BLaER1 treated with 17β-estradiol and CSF1 and Interleukin-3, amounts not matched to agents 10 nM and 100 nM (cell line): ENCODE measurements at regions not wholly inside any gene's neighbourhood (a gene's known extent, or its start where the extent isn't known, plus 50 kb on each side); places are given as distances from the start of the nearest gene placed in this dataset.

Source experiments
- H3K27ac ChIP-seq, 11 experiments: shearing (Covaris generic); formaldehyde crosslinking; 2 replicates each; pipeline ENCODE4 v1.8.1; 2022
- H3K27me3 ChIP-seq, 11 experiments: shearing (Covaris generic); formaldehyde crosslinking; 2 replicates each; pipeline ENCODE4 v1.8.1; 2022
- H3K36me3 ChIP-seq, 11 experiments: shearing (Covaris generic); formaldehyde crosslinking; 2 replicates each; pipeline ENCODE4 v1.8.1; 2022
- H3K4me1 ChIP-seq, 10 experiments: shearing (Covaris generic); formaldehyde crosslinking; 2 replicates each; pipeline ENCODE4 v1.8.1; 2022
- H3K4me2 ChIP-seq, 11 experiments: shearing (Covaris generic); formaldehyde crosslinking; 2 replicates each; pipeline ENCODE4 v1.8.1; 2022
- H3K4me3 ChIP-seq, 10 experiments: shearing (Covaris generic); formaldehyde crosslinking; 2 replicates each; pipeline ENCODE4 v1.8.1; 2022
- H3K9ac ChIP-seq, 11 experiments: shearing (Covaris generic); formaldehyde crosslinking; 2 replicates each; pipeline ENCODE4 v1.8.1; 2022
- H3K9me3 ChIP-seq, 11 experiments: shearing (Covaris generic); formaldehyde crosslinking; replicated peaks in 1 of 11; 2 replicates each; pipeline ENCODE4 v1.8.1; 2022
- H4K20me1 ChIP-seq, 11 experiments: shearing (Covaris generic); formaldehyde crosslinking; 2 replicates each; pipeline ENCODE4 v1.8.1; 2022
- Cebpa-rat ChIP-seq, 11 experiments: shearing (Covaris generic); IDR thresholded peaks; 2 replicates each; pipeline ENCODE4 v1.8.1; 2022

DNA sequence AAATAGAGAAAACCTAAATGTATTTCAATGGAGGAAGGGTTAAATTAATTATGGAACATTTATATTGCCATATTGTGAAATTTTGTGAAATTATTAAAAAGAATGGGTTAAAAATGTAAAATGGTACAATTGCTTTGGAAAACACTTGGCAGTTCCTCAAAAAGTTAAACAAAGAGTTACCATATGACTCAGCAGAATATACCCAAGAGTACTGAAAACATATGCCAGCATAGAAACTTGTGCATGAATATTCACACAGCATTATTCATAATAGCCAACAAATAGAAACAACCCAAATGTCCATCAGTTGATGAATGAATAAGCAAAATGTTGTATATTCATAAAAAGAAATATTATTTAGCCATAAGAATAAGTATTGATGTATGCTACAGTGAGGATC, 181.0 kb upstream of the MAST4 start:
- TF ChIP-seq Cebpa-rat (IDR thresholded peaks at IDR 0.05) = no peak
- no peak overlapping the region; a peak in 2 of 22 replicates for H3K27ac ChIP-seq
- no peaks in the 10 kb centered on the region for H4K20me1 ChIP-seq
- H3K4me1 ChIP-seq = peaks cover 20 to 33% (median 28%) of the 10 kb centered on the region in 10 experiments; a peak in 19 of 20 replicates
- no peaks in the 10 kb centered on the region for H3K36me3 ChIP-seq
- no peak overlapping the region for H3K9ac ChIP-seq
- H3K9me3 ChIP-seq = peaks cover 0 to 6% (median 0%) of the 10 kb centered on the region in 11 experiments; a peak in 4 of 22 replicates
- H3K4me2 ChIP-seq = peak overlapping the region in 1 of 11 experiments; percentile 6; a peak in 1 of 22 replicates
- H3K27me3 ChIP-seq = no peaks in the 10 kb centered on the region
- no peak overlapping the region for H3K4me3 ChIP-seq

DNA sequence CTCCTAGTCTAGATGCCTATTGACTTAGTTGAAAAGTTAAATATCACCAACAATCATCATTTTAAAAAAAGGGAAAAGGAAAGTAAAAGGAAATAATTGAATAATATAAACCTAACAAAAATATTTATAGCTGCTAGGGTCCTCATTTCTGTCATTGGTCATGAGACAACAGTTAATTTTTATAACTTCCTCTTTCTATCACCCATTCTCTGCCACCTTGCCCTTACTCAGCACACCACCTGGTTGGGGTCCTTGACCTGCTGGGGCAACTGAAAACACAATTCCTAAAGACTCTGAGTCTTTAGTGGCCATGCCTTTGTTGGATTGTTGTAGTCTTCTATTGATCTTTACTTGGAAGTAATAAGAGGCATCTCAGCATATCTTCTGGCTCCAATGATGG, 179.5 kb upstream of the MAST4 start:
- TF ChIP-seq Cebpa-rat (IDR thresholded peaks at IDR 0.05) = no peak
- Histone ChIP-seq H3K4me2 (peak overlapping the region in 8 of 11 experiments; percentile 54 to 84 (median 69); a peak in 12 of 22 replicates), H3K9me3 (peaks cover 0 to 7% (median 4%) of the 10 kb centered on the region in 11 experiments; a peak in 7 of 22 replicates)

DNA sequence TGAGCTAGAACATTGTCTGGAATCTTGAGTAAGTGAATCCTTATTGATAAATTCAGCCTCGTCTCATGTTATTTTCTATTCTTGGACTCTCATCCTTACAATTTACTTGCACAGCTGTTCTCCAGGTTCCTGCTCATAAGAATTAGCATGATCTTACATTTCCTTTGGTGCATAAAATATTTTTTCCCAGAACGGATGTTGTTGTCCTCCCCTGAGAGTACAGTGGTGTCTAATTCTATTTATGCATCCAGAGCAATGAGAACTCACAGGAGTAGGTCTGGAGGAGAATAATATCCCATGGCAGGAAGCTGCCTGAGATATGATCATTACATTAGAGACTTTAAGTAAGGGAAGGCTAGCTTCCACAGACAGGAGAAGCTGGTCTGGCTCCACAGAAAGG, 178.4 kb upstream of the MAST4 start:
- H3K4me2 ChIP-seq = peak overlapping the region in 10 of 11 experiments; percentile 31 to 84 (median 66); a peak in 19 of 22 replicates
- H3K4me3 ChIP-seq = no peak overlapping the region
- peak overlapping the region in 1 of 11 experiments; percentile 22; a peak in 3 of 22 replicates for H3K27ac ChIP-seq
- TF ChIP-seq Cebpa-rat (IDR thresholded peaks at IDR 0.05) = no peak
- H3K36me3 ChIP-seq = no peaks in the 10 kb centered on the region
- H3K9ac ChIP-seq = no peak overlapping the region
- peaks cover 20 to 33% (median 28%) of the 10 kb centered on the region in 10 experiments; a peak in 19 of 20 replicates for H3K4me1 ChIP-seq
- no peaks in the 10 kb centered on the region for H3K27me3 ChIP-seq
- H4K20me1 ChIP-seq = no peaks in the 10 kb centered on the region
- H3K9me3 ChIP-seq = peaks cover 0 to 15% (median 7%) of the 10 kb centered on the region in 11 experiments; a peak in 9 of 22 replicates

More for the DNA sequence above, 179.5 kb upstream of the MAST4 start:
- Histone ChIP-seq H3K36me3 (no peaks in the 10 kb centered on the region), H3K4me3 (no peak overlapping the region), H3K4me1 (peaks cover 20 to 33% (median 28%) of the 10 kb centered on the region in 10 experiments; a peak in 19 of 20 replicates), H3K9ac (no peak overlapping the region), H4K20me1 (no peaks in the 10 kb centered on the region), H3K27ac (no peak overlapping the region; a peak in 1 of 22 replicates), H3K27me3 (no peaks in the 10 kb centered on the region)

DNA sequence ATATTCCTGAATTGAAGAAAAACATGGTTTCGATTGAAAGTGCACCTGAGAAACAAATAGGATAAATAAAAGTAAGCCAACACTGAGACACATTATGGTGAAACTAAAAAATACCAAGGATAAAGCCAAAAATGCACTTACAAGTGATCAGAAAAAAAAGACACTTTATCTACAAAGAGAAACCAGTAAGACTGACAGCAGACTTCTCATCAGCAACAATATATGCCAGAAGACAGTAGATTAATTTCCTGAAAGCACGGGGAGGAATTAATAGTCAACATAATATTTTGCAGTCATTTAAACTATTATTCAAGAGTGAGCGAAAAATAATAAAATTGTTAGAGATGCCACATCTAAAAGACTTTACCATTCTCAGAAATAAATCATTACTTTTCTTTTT, 172.7 kb upstream of the MAST4 start:
- Histone ChIP-seq H3K4me2 (no peak overlapping the region), H3K27ac (no peak overlapping the region), H3K4me3 (no peak overlapping the region), H3K9me3 (peaks cover 10 to 29% (median 20%) of the 10 kb centered on the region in 11 experiments; a peak in 17 of 22 replicates), H3K4me1 (peaks cover 0 to 15% (median 10%) of the 10 kb centered on the region in 10 experiments; a peak in 17 of 20 replicates), H4K20me1 (no peaks in the 10 kb centered on the region), H3K27me3 (no peaks in the 10 kb centered on the region), H3K9ac (no peak overlapping the region), H3K36me3 (no peaks in the 10 kb centered on the region)
- TF ChIP-seq Cebpa-rat (IDR thresholded peaks at IDR 0.05) = no peak

DNA sequence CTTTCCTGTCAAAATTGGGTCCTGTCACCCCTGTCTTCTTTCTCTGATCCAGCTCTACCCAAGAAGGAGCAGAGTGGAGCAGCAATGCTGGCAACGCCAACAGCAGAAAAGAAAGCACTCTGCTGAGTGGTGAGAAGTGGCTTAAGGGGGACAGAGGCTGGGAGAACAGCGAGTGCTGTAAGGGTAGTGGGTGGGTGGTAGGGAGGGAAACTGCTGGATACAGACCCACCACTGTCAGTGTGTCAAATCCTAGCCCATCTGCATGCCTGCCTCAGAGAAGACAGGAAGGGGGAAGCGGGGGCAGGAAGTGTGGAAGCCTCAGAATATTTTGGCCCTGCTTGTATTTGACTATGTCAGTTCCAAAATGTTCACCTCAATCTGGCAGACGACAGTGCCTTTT, 170.4 kb upstream of the MAST4 start:
- Histone ChIP-seq H4K20me1 (no peaks in the 10 kb centered on the region), H3K9me3 (peaks cover 10 to 24% (median 16%) of the 10 kb centered on the region in 11 experiments; a peak in 18 of 22 replicates), H3K4me1 (peaks cover 0 to 9% (median 6%) of the 10 kb centered on the region in 10 experiments; a peak in 10 of 20 replicates), H3K27ac (no peak overlapping the region), H3K4me3 (no peak overlapping the region), H3K27me3 (no peaks in the 10 kb centered on the region), H3K4me2 (peak overlapping the region in 7 of 11 experiments; percentile 0 to 39 (median 8); a peak in 5 of 22 replicates), H3K9ac (no peak overlapping the region), H3K36me3 (no peaks in the 10 kb centered on the region)
- TF ChIP-seq Cebpa-rat (IDR thresholded peaks at IDR 0.05) = no peak

DNA sequence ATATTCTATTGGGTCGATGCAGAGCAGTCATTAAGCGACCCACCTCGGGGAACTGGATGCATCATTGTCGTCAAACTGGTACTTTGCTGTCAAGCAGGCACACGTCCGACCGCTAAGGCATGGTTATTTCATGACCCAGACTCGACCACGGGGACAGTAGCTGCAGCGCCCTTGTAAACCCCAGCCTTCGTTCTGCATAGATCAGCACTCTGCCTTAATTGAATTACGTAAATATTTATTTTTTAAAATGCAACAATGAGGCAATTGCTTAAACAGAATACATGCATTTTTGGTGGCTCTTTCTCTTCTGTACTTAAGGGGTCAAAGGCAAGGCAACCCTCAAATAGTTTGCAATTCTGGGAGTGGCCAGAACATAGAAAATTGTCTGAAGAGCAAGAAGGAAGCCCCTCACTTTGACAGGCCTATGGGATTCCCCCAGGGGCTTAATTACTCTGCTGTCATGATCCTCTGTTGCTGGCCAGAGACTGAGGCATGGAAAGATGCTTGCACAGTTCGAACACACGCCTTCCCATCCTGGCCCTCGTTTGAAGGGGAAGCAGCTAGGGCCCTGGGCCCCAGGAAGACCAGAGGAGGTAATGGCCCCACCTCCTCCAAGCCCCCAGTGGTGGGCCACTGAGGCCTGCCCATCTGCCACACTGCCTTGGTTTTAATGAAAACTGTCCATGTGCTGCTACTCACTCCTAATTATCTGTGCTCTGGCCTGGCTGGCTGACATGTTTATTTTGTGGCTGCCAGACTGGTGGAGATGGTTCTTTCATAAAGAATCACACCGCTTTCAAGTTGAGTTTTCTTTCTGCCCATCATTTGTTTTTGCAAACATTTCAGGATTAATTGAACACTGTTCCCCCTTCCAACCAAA, 169.7 kb upstream of the MAST4 start:
- no peaks in the 10 kb centered on the region for H4K20me1 ChIP-seq
- H3K4me1 ChIP-seq = peaks cover 0 to 9% (median 6%) of the 10 kb centered on the region in 10 experiments; a peak in 10 of 20 replicates
- no peaks in the 10 kb centered on the region for H3K27me3 ChIP-seq
- H3K36me3 ChIP-seq = no peaks in the 10 kb centered on the region
- peak overlapping the region in 7 of 11 experiments; percentile 0 to 39 (median 8); a peak in 4 of 22 replicates for H3K4me2 ChIP-seq
- H3K4me3 ChIP-seq = no peak overlapping the region
- peaks cover 10 to 28% (median 16%) of the 10 kb centered on the region in 11 experiments; a peak in 18 of 22 replicates for H3K9me3 ChIP-seq
- TF ChIP-seq Cebpa-rat (IDR thresholded peaks at IDR 0.05) = no peak
- no peak overlapping the region for H3K27ac ChIP-seq
- H3K9ac ChIP-seq = no peak overlapping the region

DNA sequence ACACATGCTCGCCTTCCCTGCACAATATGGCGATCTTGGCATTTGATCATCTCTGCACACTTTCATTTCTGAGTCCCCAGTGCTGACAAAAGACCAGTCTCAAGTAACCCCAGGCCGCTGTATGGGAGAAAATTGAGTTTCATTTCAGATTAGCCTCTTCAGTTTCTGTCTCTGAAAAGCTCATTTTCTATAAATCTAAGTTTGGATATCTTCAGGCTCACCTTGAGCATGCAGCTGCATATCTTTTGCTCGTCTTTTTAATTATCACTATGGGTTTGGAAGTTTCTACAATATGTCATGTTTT, 169.1 kb upstream of the MAST4 start:
- no peak overlapping the region for H3K9ac ChIP-seq
- TF ChIP-seq Cebpa-rat (IDR thresholded peaks at IDR 0.05) = no peak

DNA sequence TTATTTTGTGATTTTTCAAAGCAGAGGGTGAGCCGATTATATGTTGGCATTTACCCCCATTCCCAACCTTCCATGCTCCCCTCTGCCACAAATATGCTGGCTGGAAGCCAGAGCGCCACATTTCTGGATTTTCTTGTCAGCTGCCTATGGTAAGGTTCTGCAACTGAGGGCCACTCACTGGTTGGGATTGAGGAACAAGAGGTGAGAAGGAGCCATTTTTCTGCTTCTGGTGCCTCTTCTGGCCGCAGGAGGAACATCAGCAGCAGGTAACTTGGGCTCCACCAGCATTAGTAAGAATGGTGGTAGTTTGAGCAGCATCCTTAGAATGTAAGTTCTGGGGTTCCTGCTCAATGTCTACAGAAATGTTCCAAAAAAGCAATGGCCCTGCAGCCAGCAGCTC, 159.5 kb upstream of the MAST4 start:
- no peaks in the 10 kb centered on the region for H3K27me3 ChIP-seq
- peaks cover 6 to 23% (median 9%) of the 10 kb centered on the region in 10 experiments for H3K4me1 ChIP-seq
- H3K9me3 ChIP-seq = peaks cover 0 to 11% (median 2%) of the 10 kb centered on the region in 11 experiments; a peak in 9 of 22 replicates
- H3K27ac ChIP-seq = no peak overlapping the region
- H4K20me1 ChIP-seq = no peaks in the 10 kb centered on the region
- no peak overlapping the region for H3K4me3 ChIP-seq
- no peak overlapping the region for H3K4me2 ChIP-seq
- H3K9ac ChIP-seq = no peak overlapping the region
- no peaks in the 10 kb centered on the region for H3K36me3 ChIP-seq
- no peak for TF ChIP-seq Cebpa-rat (IDR thresholded peaks at IDR 0.05)

More for the DNA sequence above, 169.1 kb upstream of the MAST4 start:
- no peak overlapping the region for H3K4me2 ChIP-seq
- no peak overlapping the region for H3K27ac ChIP-seq
- no peaks in the 10 kb centered on the region for H3K27me3 ChIP-seq
- H4K20me1 ChIP-seq = no peaks in the 10 kb centered on the region
- peaks cover 0 to 9% (median 6%) of the 10 kb centered on the region in 10 experiments; a peak in 10 of 20 replicates for H3K4me1 ChIP-seq
- H3K4me3 ChIP-seq = no peak overlapping the region
- H3K36me3 ChIP-seq = no peaks in the 10 kb centered on the region
- H3K9me3 ChIP-seq = peaks cover 13 to 31% (median 16%) of the 10 kb centered on the region in 11 experiments; a peak in 18 of 22 replicates

DNA sequence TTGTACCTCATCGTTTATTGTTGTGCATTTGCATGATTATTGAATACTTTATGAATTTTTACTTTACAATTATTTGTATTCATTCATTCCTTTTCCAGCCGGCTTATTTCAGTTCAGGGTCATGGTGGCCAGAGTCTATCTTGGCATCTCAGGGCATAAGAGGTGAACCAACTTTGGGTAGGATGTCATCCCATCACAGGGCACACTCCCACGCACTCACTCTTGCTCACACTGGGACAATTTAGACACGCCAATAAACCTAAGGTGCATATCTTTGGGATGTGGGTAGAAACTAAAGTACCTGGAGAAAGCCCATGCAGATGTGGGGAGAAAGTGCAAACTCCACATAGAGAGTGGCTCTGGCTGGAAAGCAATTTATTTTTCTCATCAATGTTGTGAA, 158.1 kb upstream of the MAST4 start:
- Histone ChIP-seq H3K4me2 (no peak overlapping the region), H3K27me3 (no peaks in the 10 kb centered on the region), H3K9ac (no peak overlapping the region), H3K4me1 (peaks cover 6 to 23% (median 9%) of the 10 kb centered on the region in 10 experiments), H3K36me3 (no peaks in the 10 kb centered on the region), H3K27ac (no peak overlapping the region), H3K4me3 (no peak overlapping the region), H4K20me1 (no peaks in the 10 kb centered on the region), H3K9me3 (no peaks in the 10 kb centered on the region; a peak in 1 of 22 replicates)
- TF ChIP-seq Cebpa-rat (IDR thresholded peaks at IDR 0.05) = no peak
